Right lung (tissue), 2 donors: ENCODE measurements at regions not wholly inside any gene's neighbourhood (a gene's known extent, or its start where the extent isn't known, plus 50 kb on each side); places are given as distances from the start of the nearest gene placed in this dataset.

Source experiments
- DNase-seq, 2 donors: peaks; one replicate each; pipeline ENCODE4 v3.0.0-alpha.2; 2013

- peak; percentile 21 to 33 for DNase-seq
These were observed 100.1 kb upstream of the RGS17 start for GRCh38 chr6:153231048-153231646.

DNA sequence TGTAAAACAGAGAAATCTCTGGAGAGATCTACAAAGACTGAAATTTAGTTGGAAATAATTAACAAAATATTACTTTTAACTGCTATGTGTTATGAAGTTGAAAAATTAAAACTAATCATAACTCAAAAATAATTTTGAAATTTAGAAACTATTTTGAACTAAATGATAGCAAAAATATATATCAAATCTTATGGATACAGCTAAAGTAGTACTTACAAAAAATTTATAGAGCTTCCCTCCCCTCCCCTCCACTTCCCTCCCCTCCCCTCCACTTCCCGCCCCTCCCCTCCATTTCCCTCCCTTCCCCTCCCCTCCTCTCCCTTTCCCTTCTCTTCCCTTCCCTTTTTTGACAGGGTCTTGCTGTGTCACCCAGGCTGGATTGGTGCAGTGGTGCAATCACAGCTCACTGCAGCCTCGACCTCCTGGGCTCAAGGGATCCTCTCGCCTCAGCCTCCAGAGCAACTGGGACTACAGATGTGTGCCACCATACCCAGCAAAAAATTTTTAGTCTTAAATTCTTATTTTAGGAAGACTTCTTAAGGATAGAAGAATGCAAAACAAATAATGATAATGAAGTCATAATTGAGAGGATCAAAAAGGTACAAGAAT, 87.2 kb upstream of the RGS17 start:
- no peak for DNase-seq

GRCh38 chr6:153216789-153217188, 85.7 kb upstream of the RGS17 start:
- DNase-seq, result no peak

DNA sequence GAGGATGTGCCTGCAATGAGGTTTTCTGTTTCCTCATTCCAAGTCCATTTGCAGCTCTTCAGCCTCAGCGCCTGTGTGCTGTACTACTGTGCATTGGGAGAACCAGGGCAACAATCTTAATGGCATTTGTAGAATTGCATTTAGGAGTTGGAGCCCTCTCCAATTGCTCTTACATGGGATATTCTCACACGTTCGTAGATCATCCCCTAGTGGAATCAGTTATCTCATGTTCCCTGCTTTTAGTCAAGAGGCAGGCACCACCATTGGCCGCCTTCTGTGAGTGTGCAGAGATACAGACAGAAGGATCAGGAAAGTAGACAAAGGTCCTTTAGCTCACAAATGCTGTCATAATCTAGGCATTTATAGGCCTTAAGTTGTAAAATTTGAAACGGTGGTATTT, 84.2 kb upstream of the RGS17 start:
- no peak for DNase-seq

DNA sequence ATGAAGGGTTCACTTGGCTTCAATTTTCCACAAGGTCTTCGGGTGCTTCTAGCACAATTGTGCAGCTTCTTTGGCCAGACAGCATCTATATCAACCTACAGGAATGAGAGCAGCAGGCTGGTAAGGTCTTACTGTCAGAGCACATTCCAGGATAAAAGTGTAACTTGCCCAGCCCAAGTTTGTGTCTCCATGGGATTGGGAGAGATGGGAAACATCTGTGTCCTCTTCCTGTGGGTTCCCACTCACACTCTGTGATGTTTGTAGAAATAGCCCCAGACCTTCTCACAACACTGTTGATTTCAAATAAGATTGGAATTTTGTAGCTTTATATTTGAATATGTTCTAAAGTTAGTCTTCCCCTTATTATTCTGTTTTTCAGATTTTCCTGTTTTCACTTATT, 83.4 kb upstream of the RGS17 start:
- DNase-seq, result no peak

DNA sequence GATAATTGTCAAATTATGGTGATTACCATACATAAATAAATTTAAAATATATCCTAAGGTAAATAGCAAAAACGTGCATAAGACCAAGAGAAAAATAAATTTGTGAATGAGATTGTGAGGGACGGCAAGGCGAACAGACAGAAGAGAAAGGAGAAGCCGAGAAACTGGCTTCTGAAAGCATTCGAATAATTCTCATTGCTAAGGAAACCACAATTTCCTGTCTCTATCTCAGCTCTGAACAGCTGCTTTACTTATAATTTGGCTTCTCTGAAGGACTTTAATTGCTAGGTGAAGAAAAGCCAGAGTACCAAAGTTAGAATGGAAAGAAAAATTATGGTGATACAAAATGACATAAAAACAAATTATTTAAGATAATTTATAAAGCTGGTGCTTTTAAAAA, 79.0 kb upstream of the RGS17 start:
- DNase-seq, result no peak

DNA sequence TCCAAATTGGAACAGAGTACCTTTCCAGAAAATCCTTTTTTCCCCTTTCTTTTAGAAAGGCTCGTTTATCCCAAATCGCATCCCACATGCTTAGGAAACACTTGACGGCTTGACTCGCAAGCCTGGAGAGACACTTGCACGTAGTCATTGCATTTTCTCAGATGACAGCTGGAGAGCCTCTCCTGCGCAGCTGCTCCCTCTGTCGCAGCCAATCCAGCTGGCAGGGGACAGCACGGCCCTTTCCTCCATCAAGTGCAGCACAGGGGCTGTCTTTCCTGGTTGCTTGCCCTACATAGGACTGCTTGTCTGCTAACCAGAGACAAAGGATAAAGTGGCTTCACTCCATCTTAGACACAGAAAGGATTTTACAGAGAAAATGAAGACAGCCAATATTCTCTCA, 77.6 kb upstream of the RGS17 start:
- DNase-seq, result no peak

- DNase-seq, result no peak
These were observed 76.5 kb upstream of the RGS17 start for GRCh38 chr6:153207617-153208016.

GRCh38 chr6:153207006-153207405, 75.9 kb upstream of the RGS17 start:
- DNase-seq, result no peak

DNA sequence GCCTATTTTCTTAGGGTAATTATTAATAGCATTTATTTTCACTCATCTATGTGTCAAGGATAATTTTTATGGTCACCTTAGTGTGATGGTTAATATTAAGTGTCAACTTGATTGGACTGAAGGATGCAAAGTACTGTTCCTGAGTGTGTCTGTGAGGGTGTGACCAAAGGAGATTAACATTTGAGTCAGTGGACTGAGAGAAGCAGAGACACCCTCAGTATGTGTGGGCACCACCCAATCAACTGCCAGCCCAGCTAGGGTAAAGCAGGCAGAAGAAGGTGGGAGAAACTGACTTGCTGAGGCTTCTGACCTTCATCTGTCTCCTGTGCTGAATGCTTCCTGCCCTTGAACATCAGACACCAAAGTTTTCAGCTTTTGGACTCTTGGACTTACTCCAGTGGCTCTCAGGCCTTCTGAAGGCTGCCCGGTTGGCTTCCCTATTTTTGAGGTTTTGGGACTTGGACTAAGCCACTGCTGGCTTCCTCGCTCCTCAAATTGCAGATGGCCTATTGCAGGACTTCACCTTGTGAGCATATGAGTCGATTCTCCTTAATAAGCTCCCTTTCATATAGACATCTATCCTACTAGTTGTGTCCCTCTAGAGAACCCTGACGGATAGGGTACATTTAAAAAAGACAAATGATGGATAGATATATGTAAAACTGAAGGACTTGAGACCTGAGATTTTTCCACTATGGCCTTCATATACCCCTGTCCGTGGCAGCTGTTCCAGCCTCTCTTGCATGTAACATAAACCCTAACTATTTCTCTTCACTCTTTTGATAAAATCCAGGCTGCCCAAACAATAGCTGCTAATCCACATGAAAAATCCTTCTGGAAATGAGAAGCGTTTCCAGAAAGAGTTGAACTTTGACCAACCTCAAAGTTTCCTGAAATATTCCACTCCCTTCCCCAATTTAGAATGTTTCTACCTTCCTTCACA, 62.1 kb upstream of the RGS17 start:
- no peak for DNase-seq

DNA sequence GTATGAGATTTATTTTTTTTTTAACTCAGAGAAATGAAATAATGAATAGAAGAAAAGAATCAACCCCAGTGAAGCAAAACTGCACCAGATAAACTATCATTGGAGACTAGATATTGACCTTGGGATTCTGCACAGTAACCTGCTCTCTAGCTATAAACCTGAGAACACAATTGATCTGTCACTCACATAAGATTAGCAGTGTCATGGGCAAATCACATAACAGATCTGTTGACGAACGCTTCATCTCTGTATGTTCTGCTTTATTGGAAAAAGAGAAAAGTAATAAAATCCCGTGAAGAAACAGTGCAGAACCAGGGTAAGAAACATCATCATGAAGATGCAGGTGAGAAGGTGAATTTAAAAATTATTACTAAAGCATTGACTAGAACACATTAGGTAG, 52.8 kb upstream of the RGS17 start:
- DNase-seq, result no peak
